OCI-LY7 (cell line): ENCODE measurements at regions not wholly inside any gene's neighbourhood (a gene's known extent, or its start where the extent isn't known, plus 50 kb on each side); places are given as distances from the start of the nearest gene placed in this dataset.

Experiments used
- BruUV-seq: library from RNA; stranded (reverse); fragments of 400-500 nt; replicated peaks from 2 replicates; lab custom pipeline; 2021; lab: Mats Ljungman, UMichigan
- CTCF ChIA-PET: fragments of 300-600 bp; sonication (Branson Sonifier 250); formaldehyde crosslinking; loops from one replicate; lab custom pipeline; 2022; ENCODE audit warnings: antibody characterized with exemption; ENCODE audit not compliant: unreplicated experiment; lab: Charles Lee
- POLR2A ChIA-PET: fragments of 300-600 bp; sonication (Branson Sonifier 250); formaldehyde crosslinking; loops from one replicate; lab custom pipeline; 2022; ENCODE audit warnings: antibody characterized with exemption; lab: Charles Lee
- DNase-seq: peaks from one replicate; pipeline ENCODE4 v3.0.0-alpha.2; 2015; ENCODE audit warnings: low spot score
- H2AFZ ChIP-seq: fragments of 200-600 bp; sonication (generic), shearing (Covaris generic); 2 replicates; pipeline ENCODE4 v1.6.1; 2014; ENCODE audit warnings: mild to moderate bottlenecking, antibody characterized with exemption, low read length, moderate library complexity
- H3K27ac ChIP-seq: fragments of 200-600 bp; sonication (generic); 2 replicates; pipeline ENCODE4 v1.5.1; 2014; ENCODE audit warnings: mixed run types, low read depth, mild to moderate bottlenecking, moderate library complexity, low read length, inconsistent platforms; ENCODE audit not compliant: poor library complexity, severe bottlenecking
- H3K36me3 ChIP-seq: fragments of 200-600 bp; sonication (generic); 2 replicates; pipeline ENCODE4 v1.6.1; 2014; ENCODE audit warnings: mild to moderate bottlenecking, antibody characterized with exemption, low read length, moderate library complexity, mixed read lengths; ENCODE audit not compliant: insufficient read depth
- H3K4me1 ChIP-seq: fragments of 200-600 bp; sonication (generic); 2 replicates; pipeline ENCODE4 v1.5.1; 2014; ENCODE audit warnings: mild to moderate bottlenecking, low read length; ENCODE audit not compliant: insufficient read depth, poor library complexity, severe bottlenecking
- H3K4me2 ChIP-seq: fragments of 200-600 bp; sonication (generic); 2 replicates; pipeline ENCODE4 v1.6.1; 2014; ENCODE audit warnings: mild to moderate bottlenecking, low read length
- H3K4me3 ChIP-seq: fragments of 200-600 bp; sonication (generic); 2 replicates; pipeline ENCODE4 v1.5.1; 2014; ENCODE audit warnings: mild to moderate bottlenecking, low read depth, low read length; ENCODE audit not compliant: poor library complexity, severe bottlenecking
- H3K79me2 ChIP-seq: fragments of 200-600 bp; sonication (generic); 2 replicates; pipeline ENCODE4 v1.6.1; 2016; ENCODE audit warnings: low read depth, mild to moderate bottlenecking, low read length, moderate library complexity, mixed read lengths; ENCODE audit not compliant: insufficient read depth
- H3K9me2 ChIP-seq: fragments of 200-600 bp; sonication (generic); 2 replicates; pipeline ENCODE4 v1.6.1; 2016; ENCODE audit warnings: mild to moderate bottlenecking, low read length, mixed read lengths; ENCODE audit not compliant: insufficient read depth
- H3K9me3 ChIP-seq: fragments of 200-600 bp; sonication (generic); 2 replicates; pipeline ENCODE4 v1.6.1; 2014; ENCODE audit warnings: mild to moderate bottlenecking, mixed run types, low read length, mixed read lengths
- H4K20me1 ChIP-seq: fragments of 200-600 bp; sonication (generic); 2 replicates; pipeline ENCODE4 v1.6.1; 2014; ENCODE audit warnings: mild to moderate bottlenecking, antibody characterized with exemption, low read length, moderate library complexity, mixed read lengths; ENCODE audit not compliant: insufficient read depth
- CTCF ChIP-seq: fragments of 200-600 bp; sonication (generic); conservative IDR thresholded peaks from 2 replicates; pipeline ENCODE4 v1.5.1; 2014; ENCODE audit warnings: mild to moderate bottlenecking, antibody characterized with exemption, low read length, moderate library complexity, mixed read lengths
- EZH2phosphoT487 ChIP-seq: fragments of 200-600 bp; sonication (generic); IDR thresholded peaks from 2 replicates; pipeline ENCODE4 v1.6.1; 2018; ENCODE audit warnings: low read depth, borderline replicate concordance, mild to moderate bottlenecking, mixed run types, antibody characterized with exemption, low read length, moderate library complexity, mixed read lengths
- intact Hi-C: fragments of 100-400 bp; cut with micrococcal nuclease; formaldehyde crosslinking; loops from one replicate; pipeline ENCODE4 v1.10.0; 2022; ENCODE audit not compliant: unreplicated experiment

- CTCF ChIA-PET, result no interaction called here
- Histone ChIP-seq H2AFZ (no peak overlapping the region), H3K4me1 (no peaks in the 10 kb centered on the region), H3K4me3 (no peak overlapping the region), H4K20me1 (no peaks in the 10 kb centered on the region), H3K36me3 (no peaks in the 10 kb centered on the region), H3K9me3 (no peaks in the 10 kb centered on the region), H3K27ac (no peak overlapping the region), H3K9me2 (no peaks in the 10 kb centered on the region), H3K4me2 (no peak overlapping the region), H3K79me2 (no peaks in the 10 kb centered on the region)
- TF ChIP-seq EZH2phosphoT487 (no peak), CTCF (no peak)
- BruUV-seq, result no TSS peak
- POLR2A ChIA-PET, result interaction anchor here (0.8 kb wide), 1 partner anchor 825 kb away, joined by 4 read pairs; no protein-coding TSS in a partner anchor
- no peak for DNase-seq
- intact Hi-C loops, result no loop called here
Observed at GRCh38 chr2:16007167-16007934, 67.0 kb downstream of the MYCN start.

GRCh38 chr2:16006537-16007166 is 66.3 kb downstream of the MYCN start:
- Histone ChIP-seq H3K27ac (no peak overlapping the region), H3K9me3 (no peaks in the 10 kb centered on the region), H3K4me3 (no peak overlapping the region), H3K4me1 (no peaks in the 10 kb centered on the region), H2AFZ (no peak overlapping the region), H3K9me2 (no peaks in the 10 kb centered on the region), H3K4me2 (no peak overlapping the region), H4K20me1 (no peaks in the 10 kb centered on the region), H3K36me3 (no peaks in the 10 kb centered on the region), H3K79me2 (no peaks in the 10 kb centered on the region)
- intact Hi-C loops, result no loop called here
- ChIA-PET CTCF (no interaction called here), POLR2A (no interaction called here)
- no peak for DNase-seq
- TF ChIP-seq CTCF (no peak), EZH2phosphoT487 (no peak)
- BruUV-seq, result no TSS peak
